Colonic mucosa (tissue), 4 donors: ENCODE measurements at regions not wholly inside any gene's neighbourhood (a gene's known extent, or its start where the extent isn't known, plus 50 kb on each side); places are given as distances from the start of the nearest gene placed in this dataset.

Source experiments
- DNase-seq: peaks from one replicate; pipeline ENCODE4 v3.0.0-alpha.2; 2020
- H3K27ac ChIP-seq: fragments of 200-600 bp; one replicate; pipeline ENCODE4 v1.8.0; 2021
- H3K27me3 ChIP-seq: fragments of 200-600 bp; one replicate; pipeline ENCODE4 v1.8.0; 2021
- H3K36me3 ChIP-seq: fragments of 200-600 bp; one replicate; pipeline ENCODE4 v1.8.0; 2021
- H3K4me1 ChIP-seq: fragments of 200-600 bp; one replicate; pipeline ENCODE4 v1.8.0; 2021; ENCODE audit warnings: mild to moderate bottlenecking
- H3K4me3 ChIP-seq: fragments of 200-600 bp; one replicate; pipeline ENCODE4 v1.8.0; 2021
- H3K9ac ChIP-seq, 2 donors: one replicate each; pipeline ENCODE4 v1.7.0; 2013; ENCODE audit warnings: control low read depth in 2 of 2, low read depth in 2 of 2, low read length in 2 of 2
- H3K9me3 ChIP-seq: fragments of 200-600 bp; one replicate; pipeline ENCODE4 v1.8.0; 2021
- CTCF ChIP-seq: fragments of 200-600 bp; IDR thresholded peaks from one replicate; pipeline ENCODE4 v1.8.0; 2022; ENCODE audit warnings: antibody characterized with exemption, mild to moderate bottlenecking
- intact Hi-C: fragments of 100-400 bp; cut with DNase I; formaldehyde crosslinking; loops from one replicate; pipeline ENCODE4 v1.14.1; 2022
- donor health status: healthy.
- donor health status: DM: no; HTN: no; CAD: no.
- donor health status: DM: no; HTN: no; CAD: no.

GRCh38 chr14:44162197-44162596 lies 344.9 kb downstream of the FSCB start:
- H3K9me3 ChIP-seq, result no peaks in the 10 kb centered on the region
- no peaks in the 10 kb centered on the region for H3K27me3 ChIP-seq
- no peak for DNase-seq
- H3K36me3 ChIP-seq, result no peaks in the 10 kb centered on the region
- no peaks in the 10 kb centered on the region for H3K4me1 ChIP-seq
- H3K4me3 ChIP-seq, result no peak overlapping the region
- intact Hi-C loops, result no loop called here
- no peak for TF ChIP-seq CTCF
- no peak overlapping the region for H3K9ac ChIP-seq
- H3K27ac ChIP-seq, result no peak overlapping the region

- intact Hi-C loops, result no loop called here
- no peak overlapping the region for H3K27ac ChIP-seq
- H3K9me3 ChIP-seq, result no peaks in the 10 kb centered on the region
- no peaks in the 10 kb centered on the region for H3K4me1 ChIP-seq
- H3K36me3 ChIP-seq, result no peaks in the 10 kb centered on the region
- no peak overlapping the region for H3K9ac ChIP-seq
- no peak for TF ChIP-seq CTCF
- no peaks in the 10 kb centered on the region for H3K27me3 ChIP-seq
- no peak overlapping the region for H3K4me3 ChIP-seq
- DNase-seq, result no peak
These were observed 352.2 kb downstream of the FSCB start for GRCh38 chr14:44154874-44155273.

- TF ChIP-seq CTCF, result no peak
- H3K9me3 ChIP-seq, result no peaks in the 10 kb centered on the region
- intact Hi-C loops, result no loop called here
- H3K36me3 ChIP-seq, result no peaks in the 10 kb centered on the region
- H3K27me3 ChIP-seq, result no peaks in the 10 kb centered on the region
- no peak overlapping the region for H3K9ac ChIP-seq
- DNase-seq, result no peak
- no peaks in the 10 kb centered on the region for H3K4me1 ChIP-seq
- H3K27ac ChIP-seq, result no peak overlapping the region
- H3K4me3 ChIP-seq, result no peak overlapping the region
These were observed 352.6 kb downstream of the FSCB start for GRCh38 chr14:44154446-44154845.

- Histone ChIP-seq H3K9me3 (no peaks in the 10 kb centered on the region), H3K27ac (no peak overlapping the region), H3K36me3 (no peaks in the 10 kb centered on the region), H3K4me1 (no peaks in the 10 kb centered on the region), H3K27me3 (no peaks in the 10 kb centered on the region), H3K9ac (no peak overlapping the region), H3K4me3 (no peak overlapping the region)
- intact Hi-C loops, result no loop called here
- no peak for TF ChIP-seq CTCF
- DNase-seq, result no peak
These were observed 355.8 kb downstream of the FSCB start for GRCh38 chr14:44151130-44151820.

- intact Hi-C loops, result no loop called here
- DNase-seq, result no peak
- no peak overlapping the region for H3K9ac ChIP-seq
- H3K4me3 ChIP-seq, result no peak overlapping the region
- no peak overlapping the region for H3K27ac ChIP-seq
- no peak for TF ChIP-seq CTCF
- H3K36me3 ChIP-seq, result no peaks in the 10 kb centered on the region
- H3K4me1 ChIP-seq, result no peaks in the 10 kb centered on the region
- H3K9me3 ChIP-seq, result no peaks in the 10 kb centered on the region
- H3K27me3 ChIP-seq, result no peaks in the 10 kb centered on the region
These were observed 357.5 kb downstream of the FSCB start for GRCh38 chr14:44149597-44149996.
